K562 (cell line): ENCODE measurements at regions not wholly inside any gene's neighbourhood (a gene's known extent, or its start where the extent isn't known, plus 50 kb on each side); places are given as distances from the start of the nearest gene placed in this dataset.

ENCODE experiments used
- ATAC-seq: fragments of 200-7000 bp; cut with Tn5 transposase; 3 replicates; pipeline ENCODE4 v1.9.1; 2020; ENCODE audit warnings: moderate library complexity
- BruUV-seq: library from RNA; stranded (reverse); fragments of 400-500 nt; replicated peaks from 2 replicates; lab custom pipeline; 2021; lab: Mats Ljungman, UMichigan
- CTCF ChIA-PET: fragments of 300-600 bp; formaldehyde crosslinking; extraction: SDS; loops from one replicate; lab custom pipeline; 2021; ENCODE audit warnings: low intra/inter-chr PET ratio; lab: Yijun Ruan, JAX
- POLR2A ChIA-PET: fragments of 300-600, 350-650 bp; sonication (Branson Sonifier 250); formaldehyde crosslinking; extraction: SDS; loops from one replicate; lab custom pipeline; 2021; ENCODE audit warnings: antibody characterized with exemption, inconsistent platforms; lab: Yijun Ruan, JAX
- DNase-seq, 4 experiments: peaks; one replicate each; pipeline versions ENCODE4 v3.0.0 to v3.0.0-alpha.2; 2011 to 2018; ENCODE audit warnings: low spot score in 3 of 4, mixed read lengths in 3 of 4; ENCODE audit errors: extremely low read depth in 1 of 4
- FAIRE-seq: peaks from 2 replicates; lab custom pipeline; 2011; peaks lifted over from hg19 to GRCh38; lab: Jason Lieb, UNC
- H2AFZ ChIP-seq: 2 replicates; pipeline ENCODE4 v1.6.0; 2011; ENCODE audit warnings: low read depth, low read length, control low read depth, inconsistent platforms
- H3K27ac ChIP-seq: fragments of 200-600 bp; 3 replicates; pipeline ENCODE4 v1.8.0; 2011; ENCODE audit warnings: low read depth, mild to moderate bottlenecking, control low read depth, inconsistent platforms, low read length, moderate library complexity, mixed read lengths; ENCODE audit errors: extremely low read depth
- H3K27me3 ChIP-seq, 2 experiments: fragments of 300-600 bp in 1 of 2; 2 replicates in 1 of 2; 3 replicates in 1 of 2; pipeline versions ENCODE4 v1.6.0 to v1.8.0; 2011; ENCODE audit warnings: inconsistent platforms in 2 of 2, low read length in 2 of 2, mild to moderate bottlenecking in 1 of 2, mixed read lengths in 1 of 2, moderate library complexity in 1 of 2; ENCODE audit not compliant: control insufficient read depth in 2 of 2, insufficient read depth in 2 of 2
- H3K36me3 ChIP-seq: fragments of 300-600 bp; 3 replicates; pipeline ENCODE4 v1.8.0; 2011; ENCODE audit warnings: mild to moderate bottlenecking, low read length, inconsistent platforms; ENCODE audit not compliant: control insufficient read depth, insufficient read depth
- H3K4me1 ChIP-seq, 2 experiments: fragments of 200-600 bp in 1 of 2; replicated peaks in 1 of 2; 2 replicates in 1 of 2; 3 replicates in 1 of 2; pipeline versions ENCODE4 v1.5.1 to v1.8.0; 2011; ENCODE audit warnings: inconsistent platforms in 2 of 2, low read length in 2 of 2, mild to moderate bottlenecking in 1 of 2, mixed read lengths in 1 of 2, moderate library complexity in 1 of 2; ENCODE audit not compliant: control insufficient read depth in 2 of 2, insufficient read depth in 2 of 2
- H3K4me2 ChIP-seq: 2 replicates; pipeline ENCODE4 v1.6.1; 2011; ENCODE audit warnings: low read length, control low read depth, inconsistent platforms, mixed read lengths; ENCODE audit not compliant: insufficient read depth
- H3K4me3 ChIP-seq: fragments of 200-600 bp; sonication (generic), shearing (Covaris generic); 2 replicates; pipeline ENCODE4 v1.5.1; 2016; ENCODE audit warnings: control low read depth, inconsistent platforms
- H3K79me2 ChIP-seq: fragments of 200-600 bp; 3 replicates; pipeline ENCODE4 v1.8.0; 2011; ENCODE audit warnings: low read length, inconsistent platforms; ENCODE audit not compliant: control insufficient read depth, insufficient read depth
- H3K9ac ChIP-seq, 2 experiments: 2 replicates each; pipeline versions ENCODE4 v1.6.0 to v1.6.1; 2011; ENCODE audit warnings: low read depth in 2 of 2, low read length in 2 of 2, control low read depth in 1 of 2, inconsistent platforms in 1 of 2, mild to moderate bottlenecking in 1 of 2, mixed read lengths in 1 of 2; ENCODE audit not compliant: insufficient read depth in 1 of 2
- H3K9me1 ChIP-seq: one replicate; pipeline ENCODE4 v1.6.0; 2011; ENCODE audit warnings: inconsistent platforms, mild to moderate bottlenecking, low read length, moderate library complexity; ENCODE audit not compliant: control insufficient read depth, insufficient read depth
- H3K9me3 ChIP-seq: replicated peaks from 2 replicates; pipeline ENCODE4 v1.5.1; 2011; ENCODE audit warnings: low read depth, low read length, inconsistent platforms; ENCODE audit not compliant: control insufficient read depth, insufficient read depth
- H4K20me1 ChIP-seq: replicated peaks from 2 replicates; pipeline ENCODE4 v1.6.1; 2011; ENCODE audit warnings: low read length, inconsistent platforms, mixed read lengths; ENCODE audit not compliant: control insufficient read depth, insufficient read depth
- ARHGAP35 ChIP-seq: fragments of 450-650 bp; IDR thresholded peaks from 2 replicates; pipeline ENCODE4 v1.6.1; 2018; ENCODE audit not compliant: partially characterized antibody
- UBTF ChIP-seq, 2 experiments: IDR thresholded peaks; 2 replicates each; pipeline ENCODE4 v1.6.1; 2012; ENCODE audit warnings: improper control_type of control experiment in 2 of 2, low read depth in 2 of 2, low read length in 2 of 2, borderline replicate concordance in 1 of 2
- WGBS: fragments of 100-300 bp; shearing (Covaris generic); methylation state at CpG from one replicate; pipeline ENCODE4 v1.1.6; 2016; ENCODE audit warnings: low coverage, mixed read lengths; ENCODE audit not compliant: insufficient coverage; ENCODE audit errors: missing lambda C conversion rate; 5-methylcytosine and 5-hydroxymethylcytosine counted together
- in situ Hi-C: fragments of 300-500 bp; cut with MboI; formaldehyde crosslinking; loops from 4 replicates; pipeline ENCODE4 v1.15.0; 2018; ENCODE audit warnings: inconsistent platforms, mixed read lengths
- intact Hi-C: fragments of 100-400 bp; cut with micrococcal nuclease; formaldehyde crosslinking; loops from 2 replicates; pipeline ENCODE4 v1.14.2; 2022

- Histone ChIP-seq H3K27ac (no peak overlapping the region), H3K9me3 (no peaks in the 10 kb centered on the region), H3K9me1 (no peaks in the 10 kb centered on the region), H2AFZ (no peak overlapping the region), H3K79me2 (no peaks in the 10 kb centered on the region), H3K9ac (no peak overlapping the region), H4K20me1 (no peaks in the 10 kb centered on the region), H3K4me1 (no peaks in the 10 kb centered on the region), H3K4me2 (no peak overlapping the region), H3K4me3 (no peak overlapping the region), H3K36me3 (no peaks in the 10 kb centered on the region), H3K27me3 (peaks cover 0 to 5% of the 10 kb centered on the region in 2 experiments; a peak in 1 of 5 replicates)
- POLR2A ChIA-PET = no interaction called here
- no peak for FAIRE-seq
- TF ChIP-seq UBTF (IDR thresholded peaks at IDR 0.05; ENCODE audit: borderline replicate concordance in 1 of 2, low read depth in 2 of 2, low read length in 2 of 2) = no peak
- TF ChIP-seq ARHGAP35 = no peak
- no TSS peak for BruUV-seq
- intact Hi-C loops (no loop called here), in situ Hi-C loops (no loop called here)
- no peak for DNase-seq
- CTCF ChIA-PET = no interaction called here
- 0% methylated on average over 3 of the region's 3 CpGs for WGBS
- no peak for ATAC-seq
Measured at GRCh38 chr13:33637978-33638743, 179.8 kb upstream of the RFC3 start.
